ENCODE measurements at regions not wholly inside any gene's neighbourhood (a gene's known extent, or its start where the extent isn't known, plus 50 kb on each side); places are given as distances from the start of the nearest gene placed in this dataset.
"Not testable (repeated sequence)": the region's sequence is repeated elsewhere in the genome, so short reads cannot be mapped to it uniquely, and the experiment has no call there.

GRCh38 chr10:25105743-25106260, 69.0 kb upstream of the GPR158 start:
- Histone ChIP-seq H3K27ac (no peak overlapping the region), H3K4me3 (no peak overlapping the region), H3K4me1 (ENCODE audit: control insufficient read depth in 1 of 2, low read depth in 2 of 2) (no peaks in the 10 kb centered on the region), H3K9me3 (no peaks in the 10 kb centered on the region), H3K36me3 (no peaks in the 10 kb centered on the region), H3K27me3 (replicated peaks; ENCODE audit: insufficient read depth) (no peaks in the 10 kb centered on the region)
- TF ChIP-seq CTCF (IDR thresholded peaks at IDR 0.05): no peak
- no peak for ATAC-seq (ENCODE audit: insufficient number of reproducible peaks, low FRiP score, low read depth)
- no peak for DNase-seq (ENCODE audit: low spot score)

GRCh38 chr10:25107756-25108155, 67.0 kb upstream of the GPR158 start:
- no peaks in the 10 kb centered on the region for H3K9me3 ChIP-seq
- H3K27ac ChIP-seq: no peak overlapping the region
- H3K36me3 ChIP-seq: no peaks in the 10 kb centered on the region
- no peak overlapping the region for H3K4me3 ChIP-seq
- H3K4me1 ChIP-seq (ENCODE audit: control insufficient read depth in 1 of 2, low read depth in 2 of 2): no peaks in the 10 kb centered on the region
- ATAC-seq (ENCODE audit: insufficient number of reproducible peaks, low FRiP score, low read depth) (no peak), DNase-seq (ENCODE audit: low spot score) (no peak)
- TF ChIP-seq CTCF (IDR thresholded peaks at IDR 0.05): no peak
- no peaks in the 10 kb centered on the region for H3K27me3 ChIP-seq (replicated peaks; ENCODE audit: insufficient read depth)

DNA sequence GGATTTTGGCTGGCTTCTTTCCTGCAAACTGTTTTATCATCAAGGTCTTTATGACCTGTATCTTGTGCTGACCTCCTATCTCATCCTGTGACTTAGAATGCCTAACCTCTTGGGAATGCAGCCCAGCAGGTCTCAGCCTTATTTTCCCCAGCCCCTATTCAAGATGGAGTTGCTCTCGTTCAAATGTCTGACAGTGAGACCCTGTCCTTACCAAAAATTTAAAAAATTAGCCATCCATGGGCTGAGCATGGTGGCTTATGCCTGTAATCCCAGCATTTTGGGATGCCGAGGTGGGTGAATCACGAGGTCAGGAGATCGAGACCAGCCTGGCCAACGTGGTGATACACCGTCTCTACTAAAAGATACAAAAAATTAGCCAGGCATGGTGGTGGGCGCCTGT, 64.9 kb upstream of the GPR158 start:
- not testable (repeated sequence) for H3K9me3 ChIP-seq

GRCh38 chr10:25112016-25112415, 62.8 kb upstream of the GPR158 start:
- Histone ChIP-seq H3K9me3 (no peaks in the 10 kb centered on the region), H3K4me1 (ENCODE audit: control insufficient read depth in 1 of 2, low read depth in 2 of 2) (no peaks in the 10 kb centered on the region), H3K27me3 (replicated peaks; ENCODE audit: insufficient read depth) (no peaks in the 10 kb centered on the region), H3K27ac (no peak overlapping the region), H3K36me3 (no peaks in the 10 kb centered on the region), H3K4me3 (no peak overlapping the region)
- no peak for TF ChIP-seq CTCF (IDR thresholded peaks at IDR 0.05)
- ATAC-seq (ENCODE audit: insufficient number of reproducible peaks, low FRiP score, low read depth) (no peak), DNase-seq (ENCODE audit: low spot score) (no peak)

More for the DNA sequence above, 64.9 kb upstream of the GPR158 start:
- not testable (repeated sequence) for H3K27ac ChIP-seq; H3K4me1 ChIP-seq (ENCODE audit: control insufficient read depth in 1 of 2, low read depth in 2 of 2); DNase-seq (ENCODE audit: low spot score); H3K27me3 ChIP-seq (replicated peaks; ENCODE audit: insufficient read depth); ATAC-seq (ENCODE audit: insufficient number of reproducible peaks, low FRiP score, low read depth); H3K4me3 ChIP-seq; H3K36me3 ChIP-seq

- H3K27ac ChIP-seq: no peak overlapping the region
- H3K4me1 ChIP-seq (ENCODE audit: control insufficient read depth in 1 of 2, low read depth in 2 of 2): no peaks in the 10 kb centered on the region
- H3K27me3 ChIP-seq (replicated peaks; ENCODE audit: insufficient read depth): no peaks in the 10 kb centered on the region
- H3K36me3 ChIP-seq: no peaks in the 10 kb centered on the region
- H3K4me3 ChIP-seq: peak overlapping the region; percentile 34
- DNase-seq (ENCODE audit: low spot score) (peak; percentile 19), ATAC-seq (ENCODE audit: insufficient number of reproducible peaks, low FRiP score, low read depth) (no peak)
- TF ChIP-seq CTCF (IDR thresholded peaks at IDR 0.05): peak; percentile 67
- no peaks in the 10 kb centered on the region for H3K9me3 ChIP-seq
Measured at GRCh38 chr10:25113191-25114035, 61.4 kb upstream of the GPR158 start.
